ENCODE measurements at regions not wholly inside any gene's neighbourhood (a gene's known extent, or its start where the extent isn't known, plus 50 kb on each side); places are given as distances from the start of the nearest gene placed in this dataset.

DNA sequence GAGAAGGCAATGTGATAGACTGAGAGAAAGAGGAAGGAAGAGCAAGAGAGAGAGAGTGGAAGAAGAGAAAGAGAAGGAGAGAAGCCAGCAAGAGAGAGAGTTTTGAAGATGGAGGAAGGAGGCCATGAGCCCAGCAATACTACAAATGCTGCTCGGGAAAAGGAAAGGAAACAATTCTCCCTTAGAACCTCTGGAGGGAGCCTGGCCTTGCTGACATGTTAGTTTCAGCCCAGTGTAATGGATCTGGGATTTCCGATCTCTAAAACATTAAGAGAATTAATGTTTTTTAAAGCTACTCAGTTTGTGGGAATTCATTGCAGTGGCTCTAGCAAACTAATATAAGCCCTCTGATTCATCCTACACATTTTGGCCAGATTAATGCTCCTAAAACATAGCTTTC lies 206.8 kb upstream of the MTPN start:
- Histone ChIP-seq H3K27me3 (ENCODE audit: insufficient read depth, low read length) (no peaks in the 10 kb centered on the region), H3F3A (ENCODE audit: insufficient read depth, low read length) (no peaks in the 10 kb centered on the region), H3K27ac (ENCODE audit: low read depth, low read length, poor library complexity, severe bottlenecking) (no peak overlapping the region), H3K4me2 (ENCODE audit: low read length) (no peak overlapping the region), H4K20me1 (ENCODE audit: insufficient read depth, low read length) (no peaks in the 10 kb centered on the region), H3K9me3 (ENCODE audit: low read length) (no peaks in the 10 kb centered on the region), H3K9me2 (ENCODE audit: low read depth, low read length) (no peaks in the 10 kb centered on the region), H3K4me1 (ENCODE audit: insufficient read depth, low read length, severe bottlenecking) (no peaks in the 10 kb centered on the region), H3K4me3 (ENCODE audit: low read depth, low read length, poor library complexity, severe bottlenecking) (no peak overlapping the region), H3K36me3 (ENCODE audit: insufficient read depth, low read length) (no peaks in the 10 kb centered on the region), H3K9ac (ENCODE audit: low read length) (no peak overlapping the region), H2AFZ (ENCODE audit: low read length) (no peak overlapping the region), H3K79me2 (ENCODE audit: insufficient read depth, low read length) (no peaks in the 10 kb centered on the region)
- no peak for TF ChIP-seq EZH2 (IDR thresholded peaks at IDR 0.05; ENCODE audit: borderline replicate concordance, low read length)
- TF ChIP-seq, protein P1, sequence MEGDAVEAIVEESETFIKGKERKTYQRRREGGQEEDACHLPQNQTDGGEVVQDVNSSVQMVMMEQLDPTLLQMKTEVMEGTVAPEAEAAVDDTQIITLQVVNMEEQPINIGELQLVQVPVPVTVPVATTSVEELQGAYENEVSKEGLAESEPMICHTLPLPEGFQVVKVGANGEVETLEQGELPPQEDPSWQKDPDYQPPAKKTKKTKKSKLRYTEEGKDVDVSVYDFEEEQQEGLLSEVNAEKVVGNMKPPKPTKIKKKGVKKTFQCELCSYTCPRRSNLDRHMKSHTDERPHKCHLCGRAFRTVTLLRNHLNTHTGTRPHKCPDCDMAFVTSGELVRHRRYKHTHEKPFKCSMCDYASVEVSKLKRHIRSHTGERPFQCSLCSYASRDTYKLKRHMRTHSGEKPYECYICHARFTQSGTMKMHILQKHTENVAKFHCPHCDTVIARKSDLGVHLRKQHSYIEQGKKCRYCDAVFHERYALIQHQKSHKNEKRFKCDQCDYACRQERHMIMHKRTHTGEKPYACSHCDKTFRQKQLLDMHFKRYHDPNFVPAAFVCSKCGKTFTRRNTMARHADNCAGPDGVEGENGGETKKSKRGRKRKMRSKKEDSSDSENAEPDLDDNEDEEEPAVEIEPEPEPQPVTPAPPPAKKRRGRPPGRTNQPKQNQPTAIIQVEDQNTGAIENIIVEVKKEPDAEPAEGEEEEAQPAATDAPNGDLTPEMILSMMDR (IDR thresholded peaks at IDR 0.05; ENCODE audit: low read length): no peak

DNA sequence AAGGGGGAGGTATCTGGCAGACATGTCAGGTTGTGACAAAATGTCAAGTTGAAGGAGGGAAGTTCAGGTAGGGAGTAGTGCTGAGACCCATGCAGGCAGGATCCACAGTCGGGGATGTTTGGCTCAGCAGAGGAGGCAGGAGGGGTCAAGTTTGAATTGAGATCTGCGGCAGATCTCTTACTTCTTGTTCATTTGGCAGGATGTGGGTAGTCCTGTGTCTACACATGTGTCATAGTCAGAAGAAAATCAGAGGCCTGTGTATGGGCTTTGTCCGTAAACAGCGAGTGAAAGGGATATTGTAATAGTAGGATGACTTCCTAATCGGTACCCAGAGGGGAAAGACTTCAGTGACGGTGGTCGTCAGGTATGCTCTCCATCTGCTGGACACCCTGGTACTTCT lies 203.8 kb upstream of the MTPN start:
- H3K9me3 ChIP-seq (ENCODE audit: low read length): no peaks in the 10 kb centered on the region
- H3K4me2 ChIP-seq (ENCODE audit: low read length): no peak overlapping the region
- H3F3A ChIP-seq (ENCODE audit: insufficient read depth, low read length): no peaks in the 10 kb centered on the region
- no peak overlapping the region for H2AFZ ChIP-seq (ENCODE audit: low read length)
- H4K20me1 ChIP-seq (ENCODE audit: insufficient read depth, low read length): no peaks in the 10 kb centered on the region
- H3K4me3 ChIP-seq (ENCODE audit: low read depth, low read length, poor library complexity, severe bottlenecking): no peak overlapping the region
- H3K79me2 ChIP-seq (ENCODE audit: insufficient read depth, low read length): no peaks in the 10 kb centered on the region
- no peak overlapping the region for H3K27ac ChIP-seq (ENCODE audit: low read depth, low read length, poor library complexity, severe bottlenecking)
- H3K9ac ChIP-seq (ENCODE audit: low read length): no peak overlapping the region
- H3K4me1 ChIP-seq (ENCODE audit: insufficient read depth, low read length, severe bottlenecking): no peaks in the 10 kb centered on the region
- H3K27me3 ChIP-seq (ENCODE audit: insufficient read depth, low read length): no peaks in the 10 kb centered on the region
- no peak for TF ChIP-seq EZH2 (IDR thresholded peaks at IDR 0.05; ENCODE audit: borderline replicate concordance, low read length)
- TF ChIP-seq, protein P1 (IDR thresholded peaks at IDR 0.05; ENCODE audit: low read length): no peak
- H3K9me2 ChIP-seq (ENCODE audit: low read depth, low read length): no peaks in the 10 kb centered on the region
- no peaks in the 10 kb centered on the region for H3K36me3 ChIP-seq (ENCODE audit: insufficient read depth, low read length)

DNA sequence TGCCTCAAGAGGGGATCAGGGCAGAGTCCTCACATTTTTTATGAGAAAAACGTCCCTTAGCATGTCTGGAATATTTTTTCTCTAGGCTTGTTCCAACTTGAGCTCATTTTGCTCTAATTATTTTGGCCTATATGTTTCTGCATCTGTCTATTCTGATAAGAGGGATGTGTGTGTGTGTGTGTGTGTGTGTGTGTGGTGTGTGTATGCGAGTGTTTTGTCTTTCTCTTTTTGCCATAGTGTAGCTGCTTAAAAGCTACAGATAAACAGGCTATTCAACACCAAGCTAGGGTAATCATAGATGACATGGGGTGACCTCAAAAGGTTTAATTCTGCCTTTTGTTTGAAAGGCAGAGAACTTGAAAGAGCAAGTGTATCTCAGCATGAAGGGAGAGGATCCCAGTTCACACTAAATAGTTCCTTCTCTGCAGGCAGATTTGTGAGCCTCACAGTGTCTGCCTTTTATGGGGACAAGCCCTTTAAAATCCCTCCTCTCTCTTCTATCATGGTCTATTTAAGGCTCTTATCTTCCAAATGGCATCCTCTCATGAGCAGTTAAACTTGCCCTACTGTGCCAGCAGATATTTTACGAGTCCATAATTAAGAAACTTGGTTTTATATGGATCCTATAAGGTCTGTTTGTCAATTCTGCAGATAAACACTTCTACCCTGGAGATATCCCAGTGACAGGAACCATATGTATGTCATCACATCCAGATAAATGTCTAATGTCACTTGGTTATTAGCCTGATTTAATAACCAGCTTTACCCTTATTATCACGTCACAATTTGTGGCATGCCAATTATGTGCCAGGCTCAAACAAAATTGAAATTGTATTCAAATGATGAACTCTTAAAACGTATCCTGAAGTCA lies 202.9 kb upstream of the MTPN start:
- H3K36me3 ChIP-seq (ENCODE audit: insufficient read depth, low read length): no peaks in the 10 kb centered on the region
- no peak overlapping the region for H2AFZ ChIP-seq (ENCODE audit: low read length)
- no peak overlapping the region for H3K4me2 ChIP-seq (ENCODE audit: low read length)
- H3K9ac ChIP-seq (ENCODE audit: low read length): no peak overlapping the region
- no peak for TF ChIP-seq EZH2 (IDR thresholded peaks at IDR 0.05; ENCODE audit: borderline replicate concordance, low read length)
- TF ChIP-seq, protein P1 (IDR thresholded peaks at IDR 0.05; ENCODE audit: low read length): no peak
- no peak overlapping the region for H3K4me3 ChIP-seq (ENCODE audit: low read depth, low read length, poor library complexity, severe bottlenecking)
- no peaks in the 10 kb centered on the region for H3K79me2 ChIP-seq (ENCODE audit: insufficient read depth, low read length)
- H4K20me1 ChIP-seq (ENCODE audit: insufficient read depth, low read length): no peaks in the 10 kb centered on the region
- no peaks in the 10 kb centered on the region for H3K4me1 ChIP-seq (ENCODE audit: insufficient read depth, low read length, severe bottlenecking)
- H3F3A ChIP-seq (ENCODE audit: insufficient read depth, low read length): no peaks in the 10 kb centered on the region
- H3K27me3 ChIP-seq (ENCODE audit: insufficient read depth, low read length): no peaks in the 10 kb centered on the region
- no peaks in the 10 kb centered on the region for H3K9me3 ChIP-seq (ENCODE audit: low read length)
- no peaks in the 10 kb centered on the region for H3K9me2 ChIP-seq (ENCODE audit: low read depth, low read length)
- no peak overlapping the region for H3K27ac ChIP-seq (ENCODE audit: low read depth, low read length, poor library complexity, severe bottlenecking)

Measured in OCI-LY1 (cell line).